Activated CD8-positive, alpha-beta memory T cell treated with anti-CD3 and anti-CD28 coated beads, Interleukin-2, amount 50 U/mL, for 1 hour (primary cell): ENCODE measurements at regions not wholly inside any gene's neighbourhood (a gene's known extent, or its start where the extent isn't known, plus 50 kb on each side); places are given as distances from the start of the nearest gene placed in this dataset.

ENCODE experiments used
- DNase-seq: peaks from one replicate; pipeline ENCODE4 v3.0.0-alpha.2; 2020; ENCODE audit errors: extremely low read depth

- DNase-seq = no peak
Measured at GRCh38 chr22:47293368-47294221, 531.1 kb downstream of the TBC1D22A start.

- DNase-seq = no peak
Measured at GRCh38 chr22:47292546-47293320, 530.3 kb downstream of the TBC1D22A start.

- no peak for DNase-seq
Measured at GRCh38 chr22:47291565-47292495, 529.4 kb downstream of the TBC1D22A start.

- no peak for DNase-seq
Measured at GRCh38 chr22:47290706-47291430, 528.4 kb downstream of the TBC1D22A start.

GRCh38 chr22:47289336-47289985 lies 527.0 kb downstream of the TBC1D22A start:
- DNase-seq = no peak

- no peak for DNase-seq
Measured at GRCh38 chr22:47288680-47289079, 526.2 kb downstream of the TBC1D22A start.

- DNase-seq = no peak
Measured at GRCh38 chr22:47287516-47287915, 525.1 kb downstream of the TBC1D22A start.

GRCh38 chr22:47286590-47286989 lies 524.1 kb downstream of the TBC1D22A start:
- DNase-seq = no peak

- DNase-seq = no peak
Measured at GRCh38 chr22:47285981-47286380, 523.5 kb downstream of the TBC1D22A start.

- no peak for DNase-seq
Measured at GRCh38 chr22:47284822-47285221, 522.4 kb downstream of the TBC1D22A start.

GRCh38 chr22:47284360-47284759 lies 521.9 kb downstream of the TBC1D22A start:
- DNase-seq = no peak

- no peak for DNase-seq
Measured at GRCh38 chr22:47283616-47284270, 521.3 kb downstream of the TBC1D22A start.

GRCh38 chr22:47282851-47283250 lies 520.4 kb downstream of the TBC1D22A start:
- no peak for DNase-seq

- no peak for DNase-seq
Measured at GRCh38 chr22:47282366-47282765, 519.9 kb downstream of the TBC1D22A start.

- DNase-seq = no peak
Measured at GRCh38 chr22:47281126-47282106, 519.0 kb downstream of the TBC1D22A start.

- no peak for DNase-seq
Measured at GRCh38 chr22:47280301-47280700, 517.9 kb downstream of the TBC1D22A start.

- DNase-seq = no peak
Measured at GRCh38 chr22:47279746-47280145, 517.3 kb downstream of the TBC1D22A start.

- DNase-seq = no peak
Measured at GRCh38 chr22:47279337-47279736, 516.9 kb downstream of the TBC1D22A start.

- DNase-seq = no peak
Measured at GRCh38 chr22:47278655-47279054, 516.2 kb downstream of the TBC1D22A start.
